Kidney glomerular epithelial cell (primary cell): ENCODE measurements at regions not wholly inside any gene's neighbourhood (a gene's known extent, or its start where the extent isn't known, plus 50 kb on each side); places are given as distances from the start of the nearest gene placed in this dataset.

Experiments
- DNase-seq: peaks from one replicate; lab custom pipeline; 2025; lab: John Stamatoyannopoulos, UW

DNA sequence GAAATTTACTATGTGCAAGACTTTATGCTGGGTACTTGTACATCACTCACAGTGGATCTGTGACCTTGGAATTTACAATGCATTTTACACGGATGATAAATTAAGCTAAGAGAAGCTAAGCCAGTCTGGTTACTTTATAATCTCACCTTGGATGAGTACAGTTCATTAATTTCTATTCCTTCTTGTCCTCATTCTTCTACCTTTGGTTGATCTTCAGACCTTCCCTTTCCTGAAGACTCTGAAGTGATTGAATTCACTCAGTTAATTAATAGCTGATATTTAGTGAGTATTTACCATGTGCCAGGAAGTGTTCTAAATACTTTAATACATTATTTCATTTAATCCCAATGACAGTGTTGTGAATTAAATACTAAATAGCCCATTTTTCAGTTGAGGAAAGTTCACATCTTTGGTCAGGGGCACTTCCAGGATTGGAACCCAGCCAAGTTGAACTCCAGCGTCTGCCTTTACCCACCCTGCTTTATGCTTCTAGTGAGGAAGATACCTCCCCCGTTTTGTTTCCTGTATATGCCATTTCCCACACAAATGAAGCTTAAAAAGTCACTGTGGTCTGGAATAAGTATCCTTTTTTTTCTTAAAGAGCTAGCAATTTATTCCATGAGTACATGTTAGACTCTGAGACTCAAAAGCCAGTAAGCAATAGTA, 146.6 kb downstream of the TLR5 start:
- peak; percentile 31 for DNase-seq

DNA sequence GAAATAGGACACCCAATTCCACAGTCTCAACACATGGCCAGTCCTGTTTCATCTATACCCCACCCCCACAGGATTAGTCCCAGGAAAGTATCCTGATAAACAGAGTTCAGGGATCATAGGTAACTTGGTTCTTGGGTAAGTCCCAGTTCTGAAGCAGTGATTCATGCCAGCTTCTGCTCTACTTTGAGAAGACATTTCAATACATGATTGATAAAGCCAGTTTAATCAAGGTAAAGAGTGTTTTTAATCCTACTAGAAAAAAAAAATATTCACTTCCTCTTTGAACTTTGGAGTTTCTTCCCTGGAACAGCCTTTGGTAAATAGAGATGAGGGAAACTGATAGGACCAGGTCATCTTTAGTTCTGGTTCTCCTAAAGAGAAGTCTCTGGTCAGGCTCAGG, 142.4 kb downstream of the TLR5 start:
- no peak for DNase-seq

DNA sequence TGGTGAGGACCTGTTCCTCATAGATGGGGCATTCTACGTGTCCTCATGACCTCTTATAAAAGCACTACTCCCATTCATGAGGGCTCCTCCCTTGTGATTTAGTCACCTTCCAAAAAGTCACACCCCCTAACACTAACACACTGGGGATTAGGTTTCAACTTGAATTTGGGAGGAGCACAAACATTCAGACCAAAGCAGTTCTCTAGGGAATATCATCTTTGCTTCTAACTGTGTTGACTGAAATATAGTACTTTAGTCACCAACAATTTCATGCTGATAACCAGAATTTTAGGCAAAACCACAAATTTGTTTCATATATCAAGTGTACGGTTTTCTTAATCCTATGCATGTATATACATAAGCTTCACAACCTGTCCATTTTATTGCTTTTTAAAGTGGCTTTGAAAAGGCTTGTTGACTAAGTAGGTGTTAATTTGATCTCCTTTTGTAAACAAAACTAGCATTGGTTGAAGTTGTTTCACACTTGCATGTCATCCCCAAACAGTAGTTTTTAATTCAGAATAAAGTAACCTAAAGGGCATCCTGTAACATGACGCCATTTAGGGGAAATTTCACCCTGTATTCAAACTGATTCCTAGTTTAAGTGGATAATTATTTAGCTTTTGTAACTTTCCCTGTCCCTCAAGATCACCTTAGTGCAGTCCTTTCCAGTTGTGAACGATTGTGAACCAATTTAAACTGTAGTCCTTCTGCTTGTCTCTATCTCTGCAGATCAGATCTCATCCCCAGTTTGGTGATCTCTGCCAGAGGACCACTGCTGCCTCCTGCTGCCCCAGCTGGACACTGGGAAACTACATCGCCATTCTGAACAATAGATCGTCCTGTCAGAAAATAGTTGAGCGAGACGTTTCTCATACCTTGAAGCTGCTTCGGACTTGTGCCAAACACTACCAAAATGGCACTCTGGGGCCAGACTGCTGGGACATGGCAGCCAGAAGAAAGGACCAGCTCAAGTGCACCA, 141.1 kb downstream of the TLR5 start:
- DNase-seq: no peak

DNA sequence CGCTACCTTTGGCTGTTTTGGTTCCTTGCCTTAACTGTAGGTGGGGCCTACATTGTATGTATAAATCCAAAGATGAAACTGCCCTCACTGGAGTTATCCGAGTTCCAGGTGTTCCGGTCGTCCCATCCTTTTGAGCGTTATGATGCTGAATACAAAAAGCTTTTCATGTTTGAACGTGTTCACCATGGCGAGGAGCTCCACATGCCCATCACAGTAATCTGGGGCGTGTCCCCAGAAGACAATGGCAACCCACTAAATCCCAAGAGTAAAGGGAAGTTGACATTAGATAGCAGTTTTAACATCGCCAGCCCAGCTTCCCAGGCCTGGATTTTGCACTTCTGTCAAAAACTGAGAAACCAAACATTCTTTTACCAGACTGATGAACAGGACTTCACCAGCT, 139.5 kb downstream of the TLR5 start:
- no peak for DNase-seq

DNA sequence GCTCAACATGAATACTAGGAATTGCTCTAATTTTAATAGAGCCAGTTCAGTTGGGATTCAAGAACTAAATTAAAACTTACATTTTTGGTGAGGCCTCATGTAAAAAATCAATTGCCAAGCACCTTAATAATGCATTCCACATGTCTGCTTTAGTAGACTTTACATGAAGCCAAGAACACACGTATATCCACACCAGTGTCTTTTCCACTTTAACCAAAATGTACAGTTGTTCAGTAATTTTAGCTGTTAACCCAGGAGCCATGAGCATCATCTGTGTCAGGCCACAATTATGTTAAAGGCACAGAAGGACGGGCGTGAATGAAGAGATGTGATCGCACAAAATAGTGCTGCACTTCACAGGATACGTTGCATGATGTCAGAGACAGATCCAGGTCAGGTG, 136.7 kb downstream of the TLR5 start:
- DNase-seq: no peak

GRCh38 chr1:223006917-223007648, 136.0 kb downstream of the TLR5 start:
- DNase-seq: peak; percentile 62

DNA sequence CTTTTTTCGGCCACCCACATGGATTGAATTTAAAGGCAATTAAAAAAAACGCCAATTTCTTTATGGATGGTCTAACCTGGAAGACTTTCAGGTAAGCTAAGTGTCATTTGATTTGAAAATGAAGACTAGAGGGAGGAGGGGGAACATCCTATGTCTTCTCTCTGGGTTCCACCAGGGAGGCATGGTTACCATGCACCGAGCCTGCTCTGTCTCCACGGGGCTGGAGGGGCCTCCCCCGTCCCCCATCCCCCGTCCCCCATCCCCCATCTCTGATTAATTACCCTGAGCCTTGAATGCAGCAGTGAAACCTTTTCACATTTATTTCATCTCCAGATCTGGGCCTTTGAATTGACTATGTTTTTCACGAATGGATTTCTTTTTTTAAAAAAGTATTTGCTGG, 135.1 kb downstream of the TLR5 start:
- DNase-seq: no peak

DNA sequence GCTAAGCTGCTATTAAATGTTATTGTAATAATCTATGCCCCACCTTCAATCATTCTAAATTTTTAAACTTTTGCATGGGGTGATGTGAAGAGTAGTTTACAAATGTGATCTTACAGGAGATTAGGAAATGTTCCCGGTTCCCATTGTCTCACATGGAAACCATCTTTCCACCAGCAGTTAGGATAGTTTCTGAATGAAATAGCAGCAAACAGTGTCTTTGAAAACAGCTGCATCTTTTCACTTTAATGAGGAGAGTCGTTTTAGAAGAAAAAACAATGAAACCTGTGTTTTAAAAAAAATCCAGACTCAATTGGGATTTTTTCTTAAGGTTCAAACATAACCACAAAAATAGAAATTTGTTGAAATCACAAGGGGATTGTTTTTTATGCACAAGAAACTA, 134.2 kb downstream of the TLR5 start:
- DNase-seq: no peak

DNA sequence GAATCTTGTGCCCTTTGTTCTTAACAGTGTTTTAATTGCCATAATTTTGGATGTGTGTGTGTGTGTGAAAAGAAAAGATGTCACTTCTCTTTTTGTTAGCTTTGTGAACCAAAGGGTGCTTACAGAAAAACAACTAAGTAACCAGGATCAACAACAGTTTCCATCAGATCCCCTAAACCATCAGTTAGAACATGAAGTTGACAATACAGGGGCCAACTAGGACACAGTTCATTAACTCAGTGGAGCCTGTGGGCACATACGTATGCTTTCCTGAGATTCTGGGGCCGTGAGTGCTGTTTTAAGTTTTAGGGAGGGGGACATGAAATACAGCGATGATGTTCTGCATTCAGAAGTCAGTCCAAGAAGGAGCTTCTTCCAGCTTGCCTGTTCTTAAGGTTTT, 133.6 kb downstream of the TLR5 start:
- DNase-seq: no peak

- DNase-seq: peak; percentile 34
Observed at GRCh38 chr1:223010582-223011504, 132.2 kb downstream of the TLR5 start.

- DNase-seq: no peak
Observed at GRCh38 chr1:223011505-223011856, 131.6 kb downstream of the TLR5 start.

GRCh38 chr1:223012176-223012788, 130.8 kb downstream of the TLR5 start:
- no peak for DNase-seq

DNA sequence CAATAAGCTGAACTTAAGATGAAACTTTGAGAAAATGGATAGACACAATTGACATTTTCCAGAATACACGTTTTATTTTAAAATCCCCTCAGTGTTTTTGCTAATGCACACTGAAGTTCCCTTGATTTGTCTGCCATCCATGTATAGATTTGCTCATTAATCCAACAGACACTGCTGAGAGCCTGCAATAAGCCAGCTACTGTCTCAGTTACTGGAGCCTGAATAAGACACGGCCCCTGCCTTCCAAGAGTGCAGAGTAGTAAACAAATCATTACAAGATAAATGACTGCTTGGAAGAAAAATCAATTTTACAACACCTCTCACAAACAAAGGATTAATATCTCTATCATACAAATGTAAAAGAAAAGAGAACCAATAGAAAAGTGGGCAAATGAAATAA, 130.1 kb downstream of the TLR5 start:
- no peak for DNase-seq

GRCh38 chr1:223014142-223014873, 128.7 kb downstream of the TLR5 start:
- no peak for DNase-seq

DNA sequence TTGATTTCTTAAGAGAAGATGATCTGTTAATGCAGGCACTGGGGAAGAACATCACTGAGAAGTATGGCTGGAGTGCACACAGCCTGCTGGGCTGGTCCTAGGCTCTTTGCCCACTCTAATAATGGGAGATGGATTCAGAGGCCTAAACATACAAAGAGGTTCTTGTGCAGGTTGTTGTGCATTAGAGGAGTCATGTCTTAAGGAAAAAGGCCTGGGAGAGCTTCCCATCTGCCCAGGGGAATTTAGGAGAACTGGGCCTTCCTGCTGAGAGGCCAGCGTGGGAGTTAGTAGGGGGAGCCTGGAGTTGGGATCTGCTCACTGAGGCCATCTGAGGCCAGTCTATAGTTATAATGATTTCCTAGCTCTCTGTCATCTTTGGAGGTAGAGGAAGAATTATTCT, 126.7 kb downstream of the TLR5 start:
- no peak for DNase-seq

DNA sequence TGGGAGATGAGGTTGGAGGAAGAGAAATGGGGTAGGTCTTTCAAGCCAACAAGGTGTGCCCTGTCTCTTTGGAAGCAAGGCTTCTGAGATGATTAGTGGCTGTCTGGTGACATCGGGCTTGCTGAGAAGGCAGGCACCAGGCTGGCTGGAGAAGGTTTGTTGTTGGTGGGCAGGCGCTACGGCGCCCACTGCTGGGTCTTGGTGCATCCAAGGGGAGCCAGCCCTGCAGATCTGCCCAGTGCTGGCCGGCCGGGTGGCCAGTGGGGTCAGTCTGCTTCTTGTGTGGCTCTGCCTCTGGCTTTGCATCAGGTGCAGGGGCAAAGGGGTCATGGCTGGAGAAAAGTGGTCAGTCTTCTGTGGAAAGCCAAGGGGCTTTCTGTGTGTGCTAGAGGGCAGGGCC, 126.2 kb downstream of the TLR5 start:
- DNase-seq: no peak

- DNase-seq: no peak
Observed at GRCh38 chr1:223017291-223017690, 125.8 kb downstream of the TLR5 start.

- DNase-seq: no peak
Observed at GRCh38 chr1:223018534-223018933, 124.5 kb downstream of the TLR5 start.

GRCh38 chr1:223019256-223019655, 123.8 kb downstream of the TLR5 start:
- no peak for DNase-seq

GRCh38 chr1:223020770-223021169, 122.3 kb downstream of the TLR5 start:
- no peak for DNase-seq
